Sciatic nerve (tissue), 2 donors: ENCODE measurements at regions not wholly inside any gene's neighbourhood (a gene's known extent, or its start where the extent isn't known, plus 50 kb on each side); places are given as distances from the start of the nearest gene placed in this dataset.

Experiments
- ATAC-seq: fragments of 200-7000 bp; cut with Tn5 transposase; one replicate; pipeline ENCODE4 v1.9.1; 2020; ENCODE audit warnings: mild to moderate bottlenecking, moderate library complexity
- DNase-seq: peaks from one replicate; pipeline ENCODE4 v3.0.0-alpha.2; 2020; ENCODE audit warnings: low spot score
- intact Hi-C: fragments of 100-400 bp; cut with DNase I; formaldehyde crosslinking; loops from one replicate; pipeline ENCODE4 v1.14.2; 2022
- donor health status: DM: no; HTN: no; CAD: no.
- donor health status: DM: no; HTN: no; CAD: no.

- DNase-seq: no peak
- ATAC-seq: no peak
- intact Hi-C loops: no loop called here
These were observed 1010.4 kb downstream of the ADGRL3 start for GRCh38 chr4:62210486-62210885.

DNA sequence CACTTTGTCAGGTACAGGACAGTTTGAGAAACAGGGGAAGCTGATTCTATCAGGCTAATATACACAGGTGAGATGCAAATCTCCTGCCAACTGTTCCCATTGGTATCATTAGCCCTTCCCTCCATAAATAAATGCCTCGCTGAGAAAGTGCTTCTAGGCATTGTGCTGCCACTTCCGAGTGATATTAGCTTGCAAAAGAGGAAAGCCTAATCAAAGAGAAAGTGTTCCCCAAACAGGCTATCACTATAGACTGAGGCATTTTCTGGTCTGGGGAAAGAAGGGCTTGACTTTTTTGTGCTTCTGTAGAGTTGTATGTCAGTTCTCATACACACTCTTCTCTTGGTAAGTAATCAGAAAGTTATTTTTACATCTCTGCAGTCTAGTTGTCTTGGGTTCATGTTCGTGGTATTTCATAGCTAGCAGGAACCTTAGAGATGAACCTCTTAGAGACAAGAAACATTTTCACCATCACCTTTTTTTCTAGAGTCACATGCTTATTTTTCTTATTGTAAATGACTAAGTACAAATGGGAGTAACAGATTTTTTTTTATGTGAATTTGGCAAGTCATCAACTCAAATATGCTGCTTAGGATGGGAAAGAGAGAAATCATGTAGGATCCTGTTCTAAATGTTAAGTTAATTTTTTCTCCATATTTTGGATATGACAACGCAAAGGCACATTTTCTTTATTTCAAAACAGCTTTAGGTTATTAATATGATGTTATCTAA is 1009.8 kb downstream of the ADGRL3 start:
- no peak for ATAC-seq

DNA sequence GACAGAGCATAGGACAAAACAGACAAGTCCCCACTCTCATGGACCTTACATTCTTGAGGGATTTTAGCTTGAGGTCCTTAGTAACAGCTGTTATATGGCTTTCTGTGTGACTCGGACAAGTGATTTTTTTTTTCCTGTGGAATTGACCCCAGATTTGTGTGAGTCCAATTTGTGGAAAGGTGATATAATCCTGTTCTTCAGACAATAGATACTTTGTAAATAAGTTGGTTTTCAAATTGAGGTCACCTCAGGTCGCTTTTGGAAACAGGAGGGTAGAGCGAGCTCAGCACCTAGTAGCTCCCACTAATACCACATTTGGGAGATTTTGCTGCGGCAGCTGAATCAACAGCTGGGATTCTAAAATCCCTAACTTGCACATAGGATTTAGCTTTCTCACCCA is 1008.8 kb downstream of the ADGRL3 start:
- intact Hi-C loops: no loop called here
- DNase-seq: no peak
- no peak for ATAC-seq

More for the DNA sequence above, 1009.8 kb downstream of the ADGRL3 start:
- no peak for DNase-seq
- intact Hi-C loops: no loop called here

DNA sequence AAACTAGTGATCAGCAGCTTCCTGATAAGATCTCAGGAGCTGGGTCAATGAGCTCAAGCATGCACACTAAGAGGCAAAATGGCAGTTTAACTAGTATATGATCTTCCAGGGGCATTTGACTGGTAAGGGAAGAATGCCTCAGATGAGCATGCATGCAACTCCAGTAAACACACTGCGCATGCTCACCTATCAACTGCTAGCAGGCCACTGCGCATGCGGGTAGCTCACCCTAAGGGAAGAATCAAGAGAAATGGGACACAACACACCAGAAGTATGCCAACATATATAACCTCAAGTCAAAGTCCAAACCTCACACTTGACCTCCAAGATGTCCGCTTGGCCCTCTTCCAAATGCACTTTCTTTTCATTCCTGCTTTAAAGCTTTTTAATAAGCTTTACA is 1004.0 kb downstream of the ADGRL3 start:
- intact Hi-C loops: no loop called here

GRCh38 chr4:62199291-62199810 is 999.2 kb downstream of the ADGRL3 start:
- DNase-seq (no peak), ATAC-seq (no peak)
- intact Hi-C loops: loop anchor here (5.0 kb wide), 1 partner anchor 1622 kb away; no protein-coding TSS in a partner anchor

More for the DNA sequence above, 1004.0 kb downstream of the ADGRL3 start:
- ATAC-seq (no peak), DNase-seq (no peak)

DNA sequence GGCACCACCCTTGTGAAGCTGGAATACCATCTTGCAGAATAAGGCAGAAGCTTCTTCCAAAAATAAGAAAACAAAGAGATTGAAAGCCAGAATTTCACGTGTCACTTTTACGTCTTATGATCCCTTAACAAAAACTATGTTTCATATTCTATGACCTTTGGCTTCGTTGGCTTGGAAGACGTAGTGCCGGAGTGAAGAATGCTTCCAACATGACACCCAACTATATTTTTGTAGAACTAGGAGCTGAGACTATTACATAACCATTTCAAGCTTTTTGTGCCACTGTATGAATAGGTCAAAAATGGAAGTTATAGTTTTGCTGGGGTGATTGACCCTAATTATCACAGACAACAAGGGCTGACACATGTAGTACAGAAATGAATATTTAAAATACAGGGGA is 996.2 kb downstream of the ADGRL3 start:
- intact Hi-C loops: loop anchor here (5.0 kb wide), 1 partner anchor 1619 kb away; no protein-coding TSS in a partner anchor
- DNase-seq (no peak), ATAC-seq (no peak)

- intact Hi-C loops: no loop called here
- DNase-seq (no peak), ATAC-seq (no peak)
These were observed 994.2 kb downstream of the ADGRL3 start for GRCh38 chr4:62194342-62194741.

DNA sequence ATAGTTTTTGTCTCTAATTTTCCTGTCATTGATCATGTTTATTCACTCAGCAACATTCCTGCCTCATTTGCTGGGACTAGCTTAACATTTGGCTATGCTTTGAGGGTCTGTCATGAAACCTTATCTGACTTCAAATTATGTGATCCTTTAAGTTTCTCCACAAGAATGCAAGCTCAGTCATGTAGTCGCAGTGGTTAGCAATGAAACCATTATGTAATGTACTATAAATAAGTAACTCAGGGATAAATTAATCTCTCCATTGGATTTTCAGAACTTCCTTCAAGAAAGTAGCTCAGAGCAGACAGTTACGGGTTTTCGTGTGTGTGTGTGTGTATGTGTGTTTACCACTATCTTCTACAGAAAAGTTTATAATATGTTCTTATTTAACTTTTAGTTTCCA is 993.6 kb downstream of the ADGRL3 start:
- ATAC-seq (no peak), DNase-seq (no peak)
- intact Hi-C loops: no loop called here

DNA sequence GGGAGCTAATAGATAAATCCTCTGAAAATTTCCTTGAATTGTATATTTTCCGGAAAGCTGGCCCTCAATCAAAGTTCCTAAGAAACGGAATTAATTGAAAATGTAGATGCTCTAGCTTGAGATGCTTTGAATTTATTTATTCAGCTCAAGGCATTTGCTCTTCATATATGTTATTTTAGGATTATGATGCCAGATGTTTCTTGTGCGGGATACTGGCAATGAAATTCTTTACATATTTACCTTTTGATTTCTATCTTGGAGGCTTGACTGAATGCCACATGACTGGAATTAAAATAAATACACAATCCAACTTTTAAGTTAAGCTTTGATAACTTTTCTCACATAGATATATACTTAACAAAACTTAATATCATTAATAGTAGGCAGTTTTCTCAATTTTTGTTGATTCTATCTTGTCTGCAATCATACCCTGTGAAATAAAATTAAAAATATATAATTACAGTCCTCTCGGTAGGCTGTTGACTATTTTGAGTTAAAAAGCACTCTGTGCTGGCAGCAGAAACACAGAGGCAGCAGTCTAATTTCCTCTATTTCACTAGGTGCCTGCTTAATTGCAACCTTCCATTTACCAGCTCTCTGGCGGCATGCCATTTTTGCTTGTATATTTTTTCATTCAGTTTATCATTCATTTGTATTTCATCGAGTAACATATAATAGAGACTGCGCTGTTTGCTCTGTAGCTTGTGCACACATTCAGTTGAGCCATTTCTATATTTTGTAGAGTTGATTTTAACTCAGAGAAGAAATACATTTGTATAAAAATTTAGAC is 991.5 kb downstream of the ADGRL3 start:
- intact Hi-C loops: no loop called here
- ATAC-seq: no peak
- no peak for DNase-seq

- no peak for DNase-seq
- intact Hi-C loops: no loop called here
- ATAC-seq: no peak
These were observed 970.1 kb downstream of the ADGRL3 start for GRCh38 chr4:62170235-62170634.

DNA sequence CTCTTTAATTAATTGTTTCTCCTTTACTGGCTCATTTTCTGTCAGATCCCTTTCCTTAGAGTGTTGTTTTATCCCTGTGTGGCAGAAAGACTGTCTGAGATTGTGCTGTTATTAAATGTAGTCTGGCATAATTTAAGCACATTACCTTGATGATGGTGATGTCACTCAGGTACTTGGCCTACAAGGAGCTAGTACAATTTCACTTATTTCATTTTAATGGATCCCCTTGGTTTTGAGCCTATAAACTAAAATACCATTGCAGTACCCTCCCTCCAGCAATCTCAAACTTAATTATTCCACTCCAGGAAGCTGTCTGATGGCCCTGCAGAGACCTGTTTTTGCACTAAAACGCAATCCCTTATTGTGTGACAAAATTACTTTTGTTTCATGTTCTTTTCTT is 968.6 kb downstream of the ADGRL3 start:
- intact Hi-C loops: no loop called here
- no peak for ATAC-seq
- no peak for DNase-seq

DNA sequence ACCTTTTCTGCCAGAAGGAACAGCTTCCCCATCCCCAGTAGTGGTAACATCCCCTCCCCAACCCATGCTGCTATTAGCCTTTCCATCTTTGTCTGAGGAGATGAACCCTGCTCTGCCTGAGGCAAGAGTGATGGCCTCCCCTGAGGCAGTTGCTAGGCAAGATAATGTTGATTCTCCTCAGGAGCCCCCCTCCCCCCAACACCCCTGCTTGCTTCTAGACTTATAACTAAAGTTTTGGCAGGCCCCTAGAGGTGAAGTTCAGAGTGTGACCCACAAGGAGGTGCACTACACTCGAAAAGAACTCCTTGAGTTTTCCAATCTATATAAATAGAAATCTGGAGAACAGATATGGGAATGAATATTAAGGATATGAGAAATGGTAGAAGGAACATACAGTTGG is 962.5 kb downstream of the ADGRL3 start:
- intact Hi-C loops: no loop called here
- ATAC-seq (no peak), DNase-seq (no peak)

GRCh38 chr4:62161446-62161845 is 961.3 kb downstream of the ADGRL3 start:
- ATAC-seq: no peak
- intact Hi-C loops: no loop called here

GRCh38 chr4:62159876-62160275 is 959.8 kb downstream of the ADGRL3 start:
- intact Hi-C loops: no loop called here
- no peak for ATAC-seq
- no peak for DNase-seq

More at GRCh38 chr4:62161446-62161845, 961.3 kb downstream of the ADGRL3 start:
- no peak for DNase-seq

GRCh38 chr4:62159306-62159705 is 959.2 kb downstream of the ADGRL3 start:
- no peak for ATAC-seq
- intact Hi-C loops: no loop called here
- DNase-seq: no peak

GRCh38 chr4:62156205-62156604 is 956.1 kb downstream of the ADGRL3 start:
- ATAC-seq (no peak), DNase-seq (no peak)
- intact Hi-C loops: no loop called here

- DNase-seq (no peak), ATAC-seq (no peak)
- intact Hi-C loops: no loop called here
These were observed 945.1 kb downstream of the ADGRL3 start for GRCh38 chr4:62145276-62145675.

DNA sequence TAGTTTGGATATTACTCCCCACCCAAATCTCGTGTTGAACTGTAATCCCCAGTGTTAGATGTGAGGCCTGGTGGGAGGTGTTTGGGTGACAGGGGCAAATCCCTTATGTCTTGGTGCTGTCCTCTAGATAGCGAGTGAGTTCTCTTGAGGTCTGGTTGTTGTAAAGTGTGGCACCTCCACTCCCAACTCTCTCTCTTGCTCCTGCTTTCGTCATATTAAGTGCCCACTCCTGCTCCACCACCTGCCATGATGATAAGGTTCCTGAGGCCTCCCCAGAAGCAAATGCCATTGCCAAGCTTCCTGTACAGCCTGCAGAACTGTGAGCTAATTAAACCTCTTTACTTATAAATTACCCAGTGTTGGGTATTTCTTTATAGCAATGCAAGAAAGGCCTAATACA is 944.3 kb downstream of the ADGRL3 start:
- intact Hi-C loops: no loop called here
- ATAC-seq: no peak

DNA sequence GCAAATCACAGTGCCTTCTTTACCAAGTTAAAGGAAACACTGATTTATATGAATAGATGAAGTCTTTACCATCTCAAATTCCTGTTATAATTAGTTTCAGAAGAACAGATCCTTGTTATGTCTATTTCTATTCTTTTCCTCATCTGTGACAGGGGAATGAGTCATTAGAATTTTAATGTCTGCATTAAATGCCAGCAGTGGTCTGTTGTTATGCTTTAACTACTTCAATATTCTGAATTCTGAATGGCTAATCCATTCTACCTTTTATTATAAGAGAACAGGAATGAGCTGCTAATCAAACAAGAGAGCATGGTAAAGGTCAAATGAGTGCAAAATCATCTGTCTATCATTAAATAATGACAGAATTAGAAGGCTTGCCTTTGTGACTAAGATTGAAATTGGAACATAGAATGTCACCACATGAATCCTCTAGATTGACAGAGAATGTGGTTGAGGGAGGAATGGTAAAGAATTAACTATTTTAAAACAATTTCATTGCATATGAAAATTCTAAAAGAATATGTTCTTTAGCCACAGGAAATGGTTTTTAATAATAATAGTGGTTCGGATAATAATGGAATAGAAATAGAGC is 935.5 kb downstream of the ADGRL3 start:
- ATAC-seq: no peak
- DNase-seq: no peak
- intact Hi-C loops: no loop called here

More for the DNA sequence above, 944.3 kb downstream of the ADGRL3 start:
- no peak for DNase-seq

- DNase-seq: no peak
- ATAC-seq: no peak
- intact Hi-C loops: no loop called here
These were observed 933.9 kb downstream of the ADGRL3 start for GRCh38 chr4:62133977-62134376.
